IMR-90 (cell line): ENCODE measurements at regions not wholly inside any gene's neighbourhood (a gene's known extent, or its start where the extent isn't known, plus 50 kb on each side); places are given as distances from the start of the nearest gene placed in this dataset.

Experiments used
- BHLHE40 ChIP-seq: fragments of 150-350 bp; IDR thresholded peaks from 2 replicates; pipeline ENCODE4 v1.6.1; 2016; ENCODE audit warnings: mild to moderate bottlenecking, low read depth, low read length
- CHD1 ChIP-seq: IDR thresholded peaks from 2 replicates; pipeline ENCODE4 v1.6.1; 2012; ENCODE audit warnings: low read depth, low read length, improper control_type of control experiment
- CTCF ChIP-seq: conservative IDR thresholded peaks from 2 replicates; pipeline ENCODE4 v1.5.1; 2012; ENCODE audit warnings: mild to moderate bottlenecking, low read depth, low read length, improper control_type of control experiment
- FOS ChIP-seq: fragments of 150-350 bp; IDR thresholded peaks from 2 replicates; pipeline ENCODE4 v1.6.1; 2016; ENCODE audit warnings: low read depth, low read length
- NFE2L2 ChIP-seq: fragments of 150-350 bp; IDR thresholded peaks from 2 replicates; pipeline ENCODE4 v1.6.1; 2016; ENCODE audit warnings: low read depth, mild to moderate bottlenecking, low read length
- POLR2A ChIP-seq: IDR thresholded peaks from 2 replicates; pipeline ENCODE4 v1.6.1; 2012; ENCODE audit warnings: mild to moderate bottlenecking, low read depth, low read length
- RAD21 ChIP-seq: IDR thresholded peaks from 2 replicates; pipeline ENCODE4 v1.6.1; 2012; ENCODE audit warnings: low read length, improper control_type of control experiment
- RFX5 ChIP-seq: IDR thresholded peaks from 2 replicates; pipeline ENCODE4 v1.8.0; 2012; ENCODE audit warnings: low read depth, mild to moderate bottlenecking, low read length, moderate library complexity
- USF2 ChIP-seq: fragments of 150-350 bp; IDR thresholded peaks from 2 replicates; pipeline ENCODE4 v1.6.1; 2017; ENCODE audit warnings: mild to moderate bottlenecking, antibody characterized with exemption, low read length, low read depth

GRCh38 chr1:198861636-198862035 lies 222.8 kb downstream of the PTPRC start:
- TF ChIP-seq CTCF = no peak
- TF ChIP-seq POLR2A = no peak
- TF ChIP-seq FOS = no peak
- no peak for TF ChIP-seq BHLHE40
- TF ChIP-seq RAD21 = no peak
- no peak for TF ChIP-seq NFE2L2
- TF ChIP-seq CHD1 = no peak
- TF ChIP-seq RFX5 = no peak
- TF ChIP-seq USF2 = no peak
